Body of pancreas (tissue), 4 donors: ENCODE measurements at regions not wholly inside any gene's neighbourhood (a gene's known extent, or its start where the extent isn't known, plus 50 kb on each side); places are given as distances from the start of the nearest gene placed in this dataset.

ENCODE experiments used
- POLR2A ChIP-seq, 3 donors: fragments of 450-650 bp; IDR thresholded peaks; one replicate each; pipeline ENCODE4 v1.6.1; 2016; ENCODE audit warnings: antibody characterized with exemption in 3 of 3, mild to moderate bottlenecking in 2 of 3
- TF ChIP-seq, protein P1 (sequence below), 7 experiments: fragments of 450-650 bp in 4 of 7; fragments of 200-600 bp in 3 of 7; sonication (generic) in 3 of 7; IDR thresholded peaks; one replicate each; pipeline ENCODE4 v1.5.1; 2016 to 2019; ENCODE audit warnings: antibody characterized with exemption in 7 of 7

DNA sequence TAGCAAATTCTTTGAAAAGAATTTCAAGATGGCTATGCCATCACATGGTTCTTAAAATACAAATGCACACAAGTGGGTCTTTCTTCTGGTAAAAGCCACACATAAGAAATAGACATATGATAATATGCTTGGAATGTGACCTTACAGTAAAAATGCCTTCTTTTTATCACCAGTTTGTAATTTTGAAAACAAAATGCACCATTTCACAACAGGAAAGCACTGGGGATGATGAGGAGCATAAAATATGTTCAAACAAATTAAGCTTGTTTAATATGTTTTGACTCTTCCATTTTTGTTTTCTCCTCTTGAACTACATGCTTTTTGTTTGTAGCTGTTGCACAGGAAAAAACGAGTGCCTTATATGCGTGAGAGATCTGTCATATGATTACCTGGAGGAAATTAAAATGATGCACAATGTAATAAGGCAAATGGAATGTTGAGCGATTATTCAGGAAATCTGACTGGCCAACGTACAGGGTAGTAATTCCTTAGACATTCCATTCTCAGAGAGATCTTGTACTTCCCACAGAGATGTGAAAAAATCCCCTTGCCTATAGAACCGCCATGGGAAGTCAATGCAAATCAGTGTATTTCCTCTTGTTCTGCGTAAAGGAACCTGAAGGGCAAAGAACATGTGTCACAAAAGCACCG is 911.6 kb downstream of the TFAP2A start:
- TF ChIP-seq, protein P1, sequence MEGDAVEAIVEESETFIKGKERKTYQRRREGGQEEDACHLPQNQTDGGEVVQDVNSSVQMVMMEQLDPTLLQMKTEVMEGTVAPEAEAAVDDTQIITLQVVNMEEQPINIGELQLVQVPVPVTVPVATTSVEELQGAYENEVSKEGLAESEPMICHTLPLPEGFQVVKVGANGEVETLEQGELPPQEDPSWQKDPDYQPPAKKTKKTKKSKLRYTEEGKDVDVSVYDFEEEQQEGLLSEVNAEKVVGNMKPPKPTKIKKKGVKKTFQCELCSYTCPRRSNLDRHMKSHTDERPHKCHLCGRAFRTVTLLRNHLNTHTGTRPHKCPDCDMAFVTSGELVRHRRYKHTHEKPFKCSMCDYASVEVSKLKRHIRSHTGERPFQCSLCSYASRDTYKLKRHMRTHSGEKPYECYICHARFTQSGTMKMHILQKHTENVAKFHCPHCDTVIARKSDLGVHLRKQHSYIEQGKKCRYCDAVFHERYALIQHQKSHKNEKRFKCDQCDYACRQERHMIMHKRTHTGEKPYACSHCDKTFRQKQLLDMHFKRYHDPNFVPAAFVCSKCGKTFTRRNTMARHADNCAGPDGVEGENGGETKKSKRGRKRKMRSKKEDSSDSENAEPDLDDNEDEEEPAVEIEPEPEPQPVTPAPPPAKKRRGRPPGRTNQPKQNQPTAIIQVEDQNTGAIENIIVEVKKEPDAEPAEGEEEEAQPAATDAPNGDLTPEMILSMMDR (IDR thresholded peaks at IDR 0.05): no peak
- TF ChIP-seq POLR2A (IDR thresholded peaks at IDR 0.05): no peak
